ENCODE measurements at regions not wholly inside any gene's neighbourhood (a gene's known extent, or its start where the extent isn't known, plus 50 kb on each side); places are given as distances from the start of the nearest gene placed in this dataset.
"Not testable (repeated sequence)": the region's sequence is repeated elsewhere in the genome, so short reads cannot be mapped to it uniquely, and the experiment has no call there.

DNA sequence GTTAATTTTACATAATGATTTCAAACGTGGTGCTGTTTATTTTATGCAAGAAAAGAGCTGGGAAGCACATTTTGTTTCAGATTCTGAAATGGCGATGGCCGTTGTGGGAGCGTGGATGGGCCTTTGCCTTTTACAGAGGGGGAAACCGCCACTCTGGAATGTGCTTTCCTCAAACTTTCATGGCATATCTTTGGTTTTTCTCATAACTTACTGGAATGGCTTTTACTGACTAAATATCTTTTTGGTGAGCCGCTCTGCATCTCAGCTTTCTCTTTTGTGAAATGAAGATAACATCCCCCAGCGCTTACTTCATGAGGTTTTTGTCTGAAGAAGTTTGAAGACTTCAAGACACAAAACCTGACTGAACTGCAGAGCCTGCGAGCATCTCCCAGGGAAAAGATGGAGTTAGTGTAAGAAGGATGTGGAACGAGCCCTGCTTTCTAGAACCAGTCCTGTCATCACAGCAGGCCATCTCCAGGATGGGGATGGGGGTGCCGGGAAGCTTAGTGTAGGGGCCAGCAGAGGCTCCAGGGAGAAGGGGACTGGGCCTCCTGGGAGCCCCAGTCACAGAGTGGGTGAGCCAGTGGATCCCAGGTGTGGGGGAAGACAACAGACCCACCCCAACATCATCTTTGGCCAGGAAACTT, 61.8 kb upstream of the TIAM2 start:
- TF ChIP-seq POLR2A (IDR thresholded peaks at IDR 0.05), result no peak
- TF ChIP-seq, protein P1, sequence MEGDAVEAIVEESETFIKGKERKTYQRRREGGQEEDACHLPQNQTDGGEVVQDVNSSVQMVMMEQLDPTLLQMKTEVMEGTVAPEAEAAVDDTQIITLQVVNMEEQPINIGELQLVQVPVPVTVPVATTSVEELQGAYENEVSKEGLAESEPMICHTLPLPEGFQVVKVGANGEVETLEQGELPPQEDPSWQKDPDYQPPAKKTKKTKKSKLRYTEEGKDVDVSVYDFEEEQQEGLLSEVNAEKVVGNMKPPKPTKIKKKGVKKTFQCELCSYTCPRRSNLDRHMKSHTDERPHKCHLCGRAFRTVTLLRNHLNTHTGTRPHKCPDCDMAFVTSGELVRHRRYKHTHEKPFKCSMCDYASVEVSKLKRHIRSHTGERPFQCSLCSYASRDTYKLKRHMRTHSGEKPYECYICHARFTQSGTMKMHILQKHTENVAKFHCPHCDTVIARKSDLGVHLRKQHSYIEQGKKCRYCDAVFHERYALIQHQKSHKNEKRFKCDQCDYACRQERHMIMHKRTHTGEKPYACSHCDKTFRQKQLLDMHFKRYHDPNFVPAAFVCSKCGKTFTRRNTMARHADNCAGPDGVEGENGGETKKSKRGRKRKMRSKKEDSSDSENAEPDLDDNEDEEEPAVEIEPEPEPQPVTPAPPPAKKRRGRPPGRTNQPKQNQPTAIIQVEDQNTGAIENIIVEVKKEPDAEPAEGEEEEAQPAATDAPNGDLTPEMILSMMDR (IDR thresholded peaks at IDR 0.05), result no peak
- H3K27ac ChIP-seq, result no peak overlapping the region
- DNase-seq, result no peak
- no peaks in the 10 kb centered on the region for H3K9me3 ChIP-seq
- no peaks in the 10 kb centered on the region for H3K27me3 ChIP-seq
- intact Hi-C loops (cut with DNase I; ENCODE audit: low total_unique reads), result no loop called here
- H3K4me3 ChIP-seq, result no peak overlapping the region
- H3K4me1 ChIP-seq, result no peaks in the 10 kb centered on the region
- H3K36me3 ChIP-seq, result no peaks in the 10 kb centered on the region

DNA sequence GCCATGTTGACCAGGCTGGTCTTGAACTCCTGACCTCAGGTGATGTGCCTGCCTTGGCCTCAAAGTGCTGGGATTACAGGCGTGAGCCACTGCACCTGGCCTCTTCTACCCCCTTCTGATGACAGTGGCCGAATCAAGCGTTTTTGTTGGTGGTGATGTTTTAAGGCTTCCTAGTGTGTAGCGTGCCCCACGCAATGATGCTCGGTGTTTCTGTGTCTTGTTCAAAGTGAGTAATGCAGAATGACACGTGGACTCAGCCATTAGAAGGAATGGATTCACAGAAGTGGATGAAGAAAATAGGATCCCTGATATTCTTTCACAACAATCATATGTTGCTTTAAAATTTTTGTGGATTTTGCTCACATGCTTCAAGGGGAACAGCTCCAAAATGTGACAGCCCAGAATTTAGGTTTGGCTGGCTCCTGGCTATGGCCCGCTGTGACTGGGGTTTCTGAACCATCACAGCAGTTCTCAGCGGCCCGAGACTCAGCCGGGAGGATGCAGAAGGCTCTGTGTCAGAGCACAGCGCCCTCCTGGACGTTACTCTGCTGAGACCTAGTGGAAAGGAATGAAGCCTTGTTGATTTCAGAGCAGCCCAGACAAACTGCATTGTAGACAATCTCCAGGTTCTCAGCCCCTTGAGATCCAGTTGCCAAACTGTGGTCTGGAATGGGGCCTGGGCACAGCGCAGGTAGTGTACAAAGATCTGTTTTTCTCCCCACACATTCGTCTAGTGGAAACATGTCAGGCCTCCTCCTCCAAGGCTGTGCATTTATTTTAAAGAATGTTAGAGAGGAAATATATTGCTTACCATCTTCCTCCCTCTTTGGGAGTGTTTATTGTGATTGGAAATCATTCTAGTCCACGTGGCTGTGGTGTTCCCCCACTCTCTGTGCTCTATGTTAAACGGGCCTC, 57.6 kb upstream of the TIAM2 start:
- DNase-seq, result no peak
- H3K36me3 ChIP-seq, result no peaks in the 10 kb centered on the region
- no peaks in the 10 kb centered on the region for H3K9me3 ChIP-seq
- H3K4me3 ChIP-seq, result no peak overlapping the region
- no peak overlapping the region for H3K27ac ChIP-seq
- no peaks in the 10 kb centered on the region for H3K27me3 ChIP-seq
- intact Hi-C loops (cut with DNase I; ENCODE audit: low total_unique reads), result no loop called here
- TF ChIP-seq POLR2A (IDR thresholded peaks at IDR 0.05), result no peak
- TF ChIP-seq, protein P1 (IDR thresholded peaks at IDR 0.05), result no peak
- no peaks in the 10 kb centered on the region for H3K4me1 ChIP-seq

DNA sequence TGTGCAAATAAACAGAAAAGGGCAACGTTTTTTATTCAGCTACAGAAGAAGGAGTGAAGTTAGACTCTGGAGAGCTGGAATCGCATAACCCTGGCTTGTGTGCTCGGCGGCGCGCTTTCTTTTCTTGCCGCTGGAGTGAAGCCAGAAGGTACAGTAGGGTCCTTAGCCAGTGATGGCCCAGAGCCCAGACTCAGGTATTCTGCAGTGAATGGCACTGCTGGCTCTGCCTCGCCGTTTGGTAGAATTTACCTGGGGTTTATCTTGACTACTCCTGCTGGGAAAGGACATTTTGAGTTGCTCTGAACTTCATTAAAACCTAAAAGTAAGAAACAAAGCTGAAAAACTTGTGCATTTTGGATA, 56.9 kb upstream of the TIAM2 start:
- Histone ChIP-seq H3K4me3 (no peak overlapping the region), H3K27me3 (no peaks in the 10 kb centered on the region), H3K4me1 (no peaks in the 10 kb centered on the region), H3K36me3 (no peaks in the 10 kb centered on the region), H3K9me3 (no peaks in the 10 kb centered on the region), H3K27ac (no peak overlapping the region)
- DNase-seq, result no peak
- TF ChIP-seq, protein P1 (IDR thresholded peaks at IDR 0.05), result no peak
- no peak for TF ChIP-seq POLR2A (IDR thresholded peaks at IDR 0.05)
- intact Hi-C loops (cut with DNase I; ENCODE audit: low total_unique reads), result no loop called here

DNA sequence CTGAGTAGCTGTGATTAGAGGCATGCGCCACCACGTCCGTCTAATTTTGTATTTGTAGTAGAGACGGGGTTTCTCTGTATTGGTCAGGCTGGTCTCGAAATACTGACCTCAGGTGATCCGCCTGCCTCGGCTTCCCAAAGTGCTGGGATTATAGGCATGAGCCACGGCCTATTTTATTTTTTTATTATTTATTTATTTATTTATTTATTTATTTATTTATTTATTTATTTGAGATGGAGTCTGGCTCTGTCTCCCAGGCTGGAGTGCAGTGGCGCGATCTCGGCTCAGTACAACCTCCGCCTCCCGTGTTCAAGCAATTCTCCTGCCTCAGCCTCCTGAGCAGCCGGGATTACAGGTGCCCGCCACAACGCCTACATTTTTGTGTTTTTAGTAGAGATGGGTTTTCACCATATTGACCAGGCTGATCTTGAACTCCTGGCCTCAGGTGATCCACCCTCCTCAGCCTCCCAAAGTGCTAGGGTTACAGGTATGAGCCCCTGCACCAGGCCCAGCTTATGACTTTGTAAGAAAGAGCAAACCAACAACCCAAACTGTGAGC, 56.3 kb upstream of the TIAM2 start:
- H3K4me1 ChIP-seq; H3K36me3 ChIP-seq; DNase-seq; H3K27ac ChIP-seq; H3K4me3 ChIP-seq; H3K27me3 ChIP-seq; intact Hi-C loops (cut with DNase I; ENCODE audit: low total_unique reads); H3K9me3 ChIP-seq: not testable (repeated sequence)

- TF ChIP-seq POLR2A (IDR thresholded peaks at IDR 0.05), result no peak
- TF ChIP-seq, protein P1 (IDR thresholded peaks at IDR 0.05), result no peak
- DNase-seq, result no peak
- Histone ChIP-seq H3K36me3 (no peaks in the 10 kb centered on the region), H3K4me3 (no peak overlapping the region), H3K4me1 (no peaks in the 10 kb centered on the region), H3K27ac (no peak overlapping the region), H3K9me3 (no peaks in the 10 kb centered on the region), H3K27me3 (no peaks in the 10 kb centered on the region)
- intact Hi-C loops (cut with DNase I; ENCODE audit: low total_unique reads), result no loop called here
Measured at GRCh38 chr6:154942770-154943169, 52.3 kb upstream of the TIAM2 start.

Data from uterus (tissue), 3 donors.